Liver (tissue), 8 donors: ENCODE measurements at regions not wholly inside any gene's neighbourhood (a gene's known extent, or its start where the extent isn't known, plus 50 kb on each side); places are given as distances from the start of the nearest gene placed in this dataset.

ENCODE experiments used
- DNase-seq: peaks from one replicate; pipeline ENCODE4 v3.0.0-alpha.2; 2017; ENCODE audit warnings: low spot score
- H3K27ac ChIP-seq, 2 donors: one replicate each; pipeline ENCODE4 v1.7.0; 2013; ENCODE audit warnings: inconsistent platforms in 2 of 2, low read length in 2 of 2, control low read depth in 1 of 2, low read depth in 1 of 2, mild to moderate bottlenecking in 1 of 2
- H3K27me3 ChIP-seq, 4 donors: one replicate each; pipeline versions ENCODE4 v1.6.1 to v1.7.0; 2013; ENCODE audit warnings: low read length in 3 of 4, inconsistent platforms in 1 of 4, mild to moderate bottlenecking in 1 of 4, moderate library complexity in 1 of 4; ENCODE audit not compliant: control insufficient read depth in 4 of 4, insufficient read depth in 4 of 4
- H3K36me3 ChIP-seq, 4 donors: one replicate each; pipeline versions ENCODE4 v1.6.1 to v1.7.0; 2013; ENCODE audit warnings: low read length in 3 of 4, mild to moderate bottlenecking in 3 of 4, low read depth in 1 of 4, moderate library complexity in 1 of 4; ENCODE audit not compliant: control insufficient read depth in 4 of 4, insufficient read depth in 3 of 4
- H3K4me1 ChIP-seq, 4 donors: one replicate each; pipeline versions ENCODE4 v1.6.1 to v1.7.0; 2013; ENCODE audit warnings: low read length in 3 of 4, mild to moderate bottlenecking in 3 of 4, moderate library complexity in 1 of 4; ENCODE audit not compliant: control insufficient read depth in 4 of 4, insufficient read depth in 4 of 4
- H3K4me3 ChIP-seq, 3 donors: one replicate each; pipeline versions ENCODE4 v1.6.1 to v1.7.0; 2013; ENCODE audit warnings: low read length in 3 of 3, control low read depth in 1 of 3, low read depth in 1 of 3, mild to moderate bottlenecking in 1 of 3
- H3K9ac ChIP-seq, 2 donors: one replicate each; pipeline ENCODE4 v1.7.0; 2013; ENCODE audit warnings: low read length in 2 of 2, mild to moderate bottlenecking in 2 of 2, moderate library complexity in 2 of 2, control low read depth in 1 of 2, low read depth in 1 of 2
- H3K9me3 ChIP-seq, 4 donors: one replicate each; pipeline versions ENCODE4 v1.6.1 to v1.7.0; 2013; ENCODE audit warnings: low read length in 3 of 4; ENCODE audit not compliant: control insufficient read depth in 4 of 4
- ATF3 ChIP-seq: IDR thresholded peaks from 2 replicates; pipeline ENCODE4 v1.6.1; 2016; ENCODE audit warnings: antibody characterized with exemption
- CTCF ChIP-seq: fragments of 150-350 bp; IDR thresholded peaks from 2 replicates; pipeline ENCODE4 v1.5.1; 2017; ENCODE audit warnings: improper control_type of control experiment, low read depth, low read length; ENCODE audit not compliant: missing input control
- EGR1 ChIP-seq, 2 donors: IDR thresholded peaks; 2 replicates each; pipeline ENCODE4 v1.6.1; 2016 to 2018; ENCODE audit warnings: antibody characterized with exemption in 2 of 2, low read depth in 2 of 2
- FOXA1 ChIP-seq: IDR thresholded peaks from 2 replicates; pipeline ENCODE4 v1.6.1; 2016; ENCODE audit warnings: antibody characterized with exemption
- HNF4A ChIP-seq, 2 donors: conservative IDR thresholded peaks; 2 replicates each; pipeline ENCODE4 v1.6.1; 2016; ENCODE audit warnings: antibody characterized with exemption in 2 of 2, mild to moderate bottlenecking in 2 of 2
- HNF4G ChIP-seq: IDR thresholded peaks from 2 replicates; pipeline ENCODE4 v1.6.1; 2016; ENCODE audit warnings: antibody characterized with exemption
- JUND ChIP-seq, 2 donors: IDR thresholded peaks; 2 replicates each; pipeline ENCODE4 v1.6.1; 2016; ENCODE audit warnings: antibody characterized with exemption in 2 of 2
- MAX ChIP-seq: IDR thresholded peaks from 2 replicates; pipeline ENCODE4 v1.6.1; 2016; ENCODE audit warnings: antibody characterized with exemption
- NR2F2 ChIP-seq: IDR thresholded peaks from 2 replicates; pipeline ENCODE4 v1.6.1; 2016; ENCODE audit warnings: antibody characterized with exemption
- RAD21 ChIP-seq, 2 donors: IDR thresholded peaks; 2 replicates each; pipeline ENCODE4 v1.6.1; 2016; ENCODE audit warnings: antibody characterized with exemption in 2 of 2, mild to moderate bottlenecking in 2 of 2
- RXRA ChIP-seq, 2 donors: IDR thresholded peaks; 2 replicates each; pipeline ENCODE4 v1.6.1; 2017 to 2018; ENCODE audit warnings: antibody characterized with exemption in 2 of 2, mild to moderate bottlenecking in 1 of 2
- SP1 ChIP-seq: IDR thresholded peaks from 2 replicates; pipeline ENCODE4 v1.6.1; 2018; ENCODE audit warnings: antibody characterized with exemption, mild to moderate bottlenecking
- TAF1 ChIP-seq: conservative IDR thresholded peaks from 2 replicates; pipeline ENCODE4 v1.6.1; 2016; ENCODE audit warnings: antibody characterized with exemption, mild to moderate bottlenecking
- YY1 ChIP-seq: IDR thresholded peaks from 2 replicates; pipeline ENCODE4 v1.6.1; 2016; ENCODE audit warnings: antibody characterized with exemption, mild to moderate bottlenecking
- ZBTB33 ChIP-seq: IDR thresholded peaks from 2 replicates; pipeline ENCODE4 v1.6.1; 2016; ENCODE audit warnings: antibody characterized with exemption
- WGBS: extraction: QIAGEN DNeasy Blood & Tissue Kit; methylation state at CpG from one replicate; pipeline ENCODE4 v1.1.7; 2013; 5-methylcytosine and 5-hydroxymethylcytosine counted together
- donor health status: healthy.
- donor health status: healthy.
- donor health status: healthy.
- donor health status: healthy.
- donor health status: healthy.

DNA sequence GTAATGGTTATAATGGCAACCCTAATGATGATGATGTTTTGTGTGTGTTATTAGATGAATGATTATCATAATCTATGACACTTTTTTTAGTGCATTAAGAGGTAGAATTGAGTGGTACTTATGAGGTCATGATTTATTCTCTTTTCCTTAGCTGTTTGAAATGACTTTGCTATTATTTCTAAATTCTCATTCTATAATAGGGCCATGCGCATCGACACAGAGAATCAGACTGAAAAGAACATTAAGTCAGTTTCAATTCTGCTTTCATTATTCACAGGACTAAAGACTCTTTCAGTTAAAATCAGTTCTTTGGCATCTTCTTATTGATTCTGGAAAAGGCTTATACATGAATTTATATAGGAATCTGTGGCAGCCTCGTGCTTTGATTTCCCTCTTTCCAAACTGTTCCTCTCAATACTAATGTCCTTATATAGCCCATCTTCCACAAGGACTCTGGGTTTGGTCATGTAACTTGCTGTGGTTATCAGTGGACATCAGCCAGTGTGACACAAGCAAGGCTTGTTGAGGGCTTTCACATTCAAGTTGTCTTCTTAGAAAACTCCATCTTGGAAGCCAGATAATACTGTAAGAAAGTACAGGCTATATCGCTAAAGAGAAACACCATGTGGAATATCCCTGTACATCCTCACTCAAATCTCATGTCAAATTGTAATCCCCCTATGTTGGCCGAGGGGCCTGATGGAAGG is 140.3 kb upstream of the CHD1 start:
- H3K9ac ChIP-seq: no peak overlapping the region
- no peak for DNase-seq
- no peak for TF ChIP-seq SP1
- no peak for TF ChIP-seq HNF4A (conservative IDR thresholded peaks at IDR 0.05)
- TF ChIP-seq ATF3: no peak
- no peak overlapping the region for H3K4me3 ChIP-seq
- H3K9me3 ChIP-seq: no peaks in the 10 kb centered on the region
- peaks cover 0 to 3% (median 0%) of the 10 kb centered on the region in 4 donors for H3K27me3 ChIP-seq
- no peak overlapping the region for H3K27ac ChIP-seq
- H3K36me3 ChIP-seq: no peaks in the 10 kb centered on the region
- H3K4me1 ChIP-seq: no peaks in the 10 kb centered on the region
- 87% methylated on average over 5 of the region's 5 CpGs for WGBS

DNA sequence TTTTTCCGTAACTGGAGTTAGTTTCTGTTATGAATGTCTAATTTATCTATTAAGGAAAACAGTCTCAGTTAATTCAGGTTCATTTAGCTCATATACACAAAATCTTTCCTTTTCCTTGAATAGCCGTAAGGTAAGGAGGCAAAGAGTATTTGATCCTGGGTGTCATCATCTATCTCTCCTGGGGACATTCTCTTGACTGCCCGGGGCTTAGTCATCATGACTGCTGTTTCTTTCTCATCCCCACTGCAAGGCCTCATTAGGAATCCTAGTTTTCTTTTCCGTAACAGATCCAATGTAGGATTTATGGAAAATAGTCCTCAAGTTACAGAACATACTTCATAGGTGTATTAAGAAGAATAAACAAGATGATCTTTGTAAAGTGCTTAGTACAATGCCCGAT is 134.9 kb upstream of the CHD1 start:
- Histone ChIP-seq H3K9me3 (no peaks in the 10 kb centered on the region), H3K9ac (no peak overlapping the region), H3K27me3 (peaks cover 0 to 3% (median 0%) of the 10 kb centered on the region in 4 donors), H3K36me3 (no peaks in the 10 kb centered on the region), H3K4me1 (no peaks in the 10 kb centered on the region), H3K4me3 (no peak overlapping the region), H3K27ac (no peak overlapping the region)
- WGBS: 95% methylated on average over 5 of the region's 5 CpGs
- no peak for DNase-seq
- TF ChIP-seq NR2F2 (no peak), ZBTB33 (no peak), SP1 (no peak), RAD21 (IDR thresholded peaks at IDR 0.05) (no peak), ATF3 (no peak), HNF4A (conservative IDR thresholded peaks at IDR 0.05) (no peak), EGR1 (IDR thresholded peaks at IDR 0.05; ENCODE audit: low read depth in 2 of 2) (no peak), CTCF (no peak), FOXA1 (no peak), HNF4G (no peak)

DNA sequence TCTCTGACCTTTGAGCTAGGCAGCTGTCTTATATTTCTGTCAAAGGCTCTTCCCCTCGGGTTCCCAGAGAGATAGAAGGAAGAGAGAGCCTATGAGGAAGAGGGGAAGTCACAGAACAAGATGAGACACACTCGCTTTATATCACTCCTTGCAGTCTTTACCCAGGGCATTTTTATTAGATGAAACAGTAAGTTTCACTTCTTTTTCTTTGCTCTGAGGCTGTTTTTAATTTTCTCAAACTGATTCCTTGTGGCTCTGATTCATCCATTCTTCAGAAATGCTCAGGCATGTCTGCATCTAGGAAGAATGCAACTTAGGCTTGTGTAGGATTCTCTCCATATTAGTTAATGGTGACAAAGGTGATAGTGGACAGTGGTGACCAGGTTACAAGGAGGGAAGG is 132.9 kb upstream of the CHD1 start:
- no peak overlapping the region for H3K27ac ChIP-seq
- WGBS: 33% methylated on average over 2 of the region's 2 CpGs
- H3K36me3 ChIP-seq: no peaks in the 10 kb centered on the region
- peaks cover 0 to 3% (median 0%) of the 10 kb centered on the region in 4 donors for H3K27me3 ChIP-seq
- no peak overlapping the region for H3K4me3 ChIP-seq
- no peak for DNase-seq
- TF ChIP-seq HNF4G (no peak), FOXA1 (no peak), NR2F2 (no peak), YY1 (no peak), ZBTB33 (no peak), MAX (no peak), HNF4A (conservative IDR thresholded peaks at IDR 0.05) (no peak), RAD21 (IDR thresholded peaks at IDR 0.05) (no peak), TAF1 (no peak), JUND (IDR thresholded peaks at IDR 0.05) (no peak), RXRA (IDR thresholded peaks at IDR 0.05) (no peak)
- H3K4me1 ChIP-seq: no peaks in the 10 kb centered on the region
- H3K9me3 ChIP-seq: no peaks in the 10 kb centered on the region
- no peak overlapping the region for H3K9ac ChIP-seq
